Osteoblast (primary cell): ENCODE measurements at regions not wholly inside any gene's neighbourhood (a gene's known extent, or its start where the extent isn't known, plus 50 kb on each side); places are given as distances from the start of the nearest gene placed in this dataset.

Experiments
- DNase-seq: peaks from one replicate; pipeline ENCODE4 v3.0.0; 2011; ENCODE audit warnings: low spot score, mixed read lengths; ENCODE audit not compliant: insufficient read length; ENCODE audit errors: missing footprints
- H2AFZ ChIP-seq: 2 replicates; pipeline ENCODE4 v1.6.0; 2011; ENCODE audit warnings: mild to moderate bottlenecking, low read length
- H3K27ac ChIP-seq: 2 replicates; pipeline ENCODE4 v1.5.1; 2011; ENCODE audit warnings: mild to moderate bottlenecking, low read depth, low read length, moderate library complexity
- H3K27me3 ChIP-seq: 2 replicates; pipeline ENCODE4 v1.6.0; 2012; ENCODE audit warnings: mild to moderate bottlenecking, control low read depth, inconsistent platforms, low read length, moderate library complexity; ENCODE audit not compliant: insufficient read depth
- H3K36me3 ChIP-seq: 2 replicates; pipeline ENCODE4 v1.5.1; 2011; ENCODE audit warnings: mild to moderate bottlenecking, low read length, control low read depth, moderate library complexity; ENCODE audit not compliant: insufficient read depth
- H3K4me1 ChIP-seq: 2 replicates; pipeline ENCODE4 v1.5.1; 2011; ENCODE audit warnings: mild to moderate bottlenecking, low read length, control low read depth, moderate library complexity; ENCODE audit not compliant: insufficient read depth
- H3K4me2 ChIP-seq: 2 replicates; pipeline ENCODE4 v1.6.0; 2011; ENCODE audit warnings: mild to moderate bottlenecking, low read length; ENCODE audit not compliant: insufficient read depth
- H3K4me3 ChIP-seq: fragments of 200-600 bp; sonication (generic); 3 replicates; pipeline ENCODE4 v1.5.1; 2012; ENCODE audit warnings: mild to moderate bottlenecking, low read length, inconsistent platforms; ENCODE audit not compliant: insufficient read depth
- H3K79me2 ChIP-seq: 2 replicates; pipeline ENCODE4 v1.6.0; 2012; ENCODE audit warnings: mild to moderate bottlenecking, low read length, control low read depth, inconsistent platforms; ENCODE audit not compliant: insufficient read depth
- H3K9me3 ChIP-seq: 2 replicates; pipeline ENCODE4 v1.5.1; 2011; ENCODE audit warnings: low read depth, low read length, control low read depth
- H4K20me1 ChIP-seq: 2 replicates; pipeline ENCODE4 v1.6.0; 2012; ENCODE audit warnings: mild to moderate bottlenecking, low read length, control low read depth; ENCODE audit not compliant: insufficient read depth
- TF ChIP-seq, protein P1 (sequence below): IDR thresholded peaks from 2 replicates; pipeline ENCODE4 v1.5.1; 2011; ENCODE audit warnings: mild to moderate bottlenecking, low read depth, low read length, moderate library complexity; ENCODE audit errors: extremely low read depth

DNA sequence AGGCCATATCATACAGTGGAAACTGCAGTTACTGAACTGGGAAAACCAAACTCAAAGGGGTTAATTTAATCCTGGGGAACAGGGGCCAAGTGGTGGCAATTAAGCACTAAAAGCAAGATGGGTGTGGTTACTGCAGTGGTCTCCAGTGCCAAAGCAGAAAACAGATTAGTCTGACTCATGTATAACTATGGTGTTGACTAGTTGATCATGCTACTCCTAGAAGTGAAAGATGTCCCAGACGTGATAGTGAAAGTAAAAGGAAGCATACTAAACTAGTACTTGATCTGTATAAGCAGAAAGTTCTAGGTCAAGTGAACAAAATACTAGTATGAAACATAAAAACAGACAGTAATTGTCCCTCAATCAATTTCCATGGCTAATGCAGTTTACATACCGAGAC is 360.0 kb upstream of the SLITRK5 start:
- Histone ChIP-seq H3K4me2 (no peak overlapping the region), H3K4me3 (no peak overlapping the region), H3K79me2 (no peaks in the 10 kb centered on the region), H3K9me3 (no peaks in the 10 kb centered on the region), H3K36me3 (no peaks in the 10 kb centered on the region), H3K4me1 (no peaks in the 10 kb centered on the region), H3K27ac (no peak overlapping the region), H4K20me1 (no peaks in the 10 kb centered on the region), H3K27me3 (no peaks in the 10 kb centered on the region), H2AFZ (no peak overlapping the region)
- DNase-seq = no peak
- TF ChIP-seq, protein P1, sequence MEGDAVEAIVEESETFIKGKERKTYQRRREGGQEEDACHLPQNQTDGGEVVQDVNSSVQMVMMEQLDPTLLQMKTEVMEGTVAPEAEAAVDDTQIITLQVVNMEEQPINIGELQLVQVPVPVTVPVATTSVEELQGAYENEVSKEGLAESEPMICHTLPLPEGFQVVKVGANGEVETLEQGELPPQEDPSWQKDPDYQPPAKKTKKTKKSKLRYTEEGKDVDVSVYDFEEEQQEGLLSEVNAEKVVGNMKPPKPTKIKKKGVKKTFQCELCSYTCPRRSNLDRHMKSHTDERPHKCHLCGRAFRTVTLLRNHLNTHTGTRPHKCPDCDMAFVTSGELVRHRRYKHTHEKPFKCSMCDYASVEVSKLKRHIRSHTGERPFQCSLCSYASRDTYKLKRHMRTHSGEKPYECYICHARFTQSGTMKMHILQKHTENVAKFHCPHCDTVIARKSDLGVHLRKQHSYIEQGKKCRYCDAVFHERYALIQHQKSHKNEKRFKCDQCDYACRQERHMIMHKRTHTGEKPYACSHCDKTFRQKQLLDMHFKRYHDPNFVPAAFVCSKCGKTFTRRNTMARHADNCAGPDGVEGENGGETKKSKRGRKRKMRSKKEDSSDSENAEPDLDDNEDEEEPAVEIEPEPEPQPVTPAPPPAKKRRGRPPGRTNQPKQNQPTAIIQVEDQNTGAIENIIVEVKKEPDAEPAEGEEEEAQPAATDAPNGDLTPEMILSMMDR = no peak

DNA sequence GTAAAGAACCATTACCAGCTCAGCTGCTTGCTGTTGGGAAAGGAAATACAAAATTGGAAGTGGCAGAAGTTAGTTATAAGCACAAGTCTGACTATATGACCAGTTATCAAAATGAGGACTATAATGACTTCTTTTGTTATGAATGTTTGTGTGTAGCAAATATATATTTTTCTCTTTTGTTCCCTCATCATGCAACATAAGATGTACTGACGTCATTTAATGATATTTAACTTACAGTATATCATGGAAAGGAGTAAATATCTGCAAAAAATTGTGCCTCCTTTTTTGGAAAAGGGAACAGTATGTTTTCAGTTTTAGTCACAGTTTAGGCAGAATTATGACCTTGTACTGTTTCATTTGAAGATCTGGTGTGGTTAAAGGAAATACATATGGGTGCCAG is 356.3 kb upstream of the SLITRK5 start:
- TF ChIP-seq, protein P1 = no peak
- no peak for DNase-seq

DNA sequence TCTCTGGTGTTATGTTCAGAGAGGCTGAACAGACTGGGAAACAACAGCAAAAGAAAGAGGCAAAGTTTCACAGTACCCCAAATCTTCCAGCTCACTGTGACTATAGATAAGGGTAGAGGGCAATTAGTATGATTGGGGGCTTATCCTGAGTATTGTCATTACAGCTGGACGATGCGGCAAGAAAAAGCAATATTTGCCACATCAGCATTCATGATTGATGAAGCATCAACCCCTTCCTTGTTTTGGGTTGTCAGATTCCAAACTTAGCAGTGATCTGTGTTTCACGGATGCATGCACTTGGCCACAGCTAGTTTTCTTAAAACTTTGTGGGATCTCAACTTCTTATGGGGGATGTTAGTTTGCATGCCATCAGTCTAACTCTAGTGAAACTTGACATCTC is 348.8 kb upstream of the SLITRK5 start:
- no peak overlapping the region for H3K4me3 ChIP-seq
- peaks cover 2% of the 10 kb centered on the region for H3K9me3 ChIP-seq
- H3K4me1 ChIP-seq = no peaks in the 10 kb centered on the region
- no peak overlapping the region for H3K27ac ChIP-seq
- no peak overlapping the region for H2AFZ ChIP-seq
- TF ChIP-seq, protein P1 = no peak
- no peaks in the 10 kb centered on the region for H3K79me2 ChIP-seq
- no peaks in the 10 kb centered on the region for H3K27me3 ChIP-seq
- H3K36me3 ChIP-seq = no peaks in the 10 kb centered on the region
- no peaks in the 10 kb centered on the region for H4K20me1 ChIP-seq
- H3K4me2 ChIP-seq = no peak overlapping the region
- DNase-seq = no peak

More for the DNA sequence above, 356.3 kb upstream of the SLITRK5 start:
- Histone ChIP-seq H3K36me3 (no peaks in the 10 kb centered on the region), H3K4me2 (no peak overlapping the region), H3K27ac (no peak overlapping the region), H3K4me3 (no peak overlapping the region), H3K27me3 (no peaks in the 10 kb centered on the region), H4K20me1 (no peaks in the 10 kb centered on the region), H2AFZ (no peak overlapping the region), H3K9me3 (no peaks in the 10 kb centered on the region), H3K79me2 (no peaks in the 10 kb centered on the region), H3K4me1 (no peaks in the 10 kb centered on the region)

DNA sequence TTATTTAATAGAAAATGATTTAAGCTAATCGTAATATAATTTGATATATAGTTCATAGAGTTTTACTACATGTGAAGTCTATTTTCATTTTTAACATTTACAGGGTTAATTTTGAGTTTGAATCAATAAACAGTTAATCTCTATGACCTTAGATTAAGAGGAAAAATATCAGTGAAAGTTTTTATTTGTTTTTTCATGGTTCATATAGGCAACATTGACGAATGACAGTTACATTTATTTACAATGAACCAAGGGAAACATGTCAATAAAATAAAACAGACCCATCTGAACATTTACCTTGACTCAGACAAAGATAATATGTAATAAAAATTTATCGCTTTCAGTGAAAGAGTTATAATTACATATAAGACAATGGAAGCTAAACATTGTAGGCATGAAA is 346.6 kb upstream of the SLITRK5 start:
- Histone ChIP-seq H3K4me3 (no peak overlapping the region), H3K27ac (no peak overlapping the region), H3K4me1 (no peaks in the 10 kb centered on the region), H2AFZ (no peak overlapping the region), H3K36me3 (no peaks in the 10 kb centered on the region), H3K79me2 (no peaks in the 10 kb centered on the region), H3K4me2 (no peak overlapping the region), H3K27me3 (no peaks in the 10 kb centered on the region), H3K9me3 (peaks cover 2% of the 10 kb centered on the region), H4K20me1 (no peaks in the 10 kb centered on the region)
- TF ChIP-seq, protein P1 = no peak
- no peak for DNase-seq
